ENCODE measurements at regions not wholly inside any gene's neighbourhood (a gene's known extent, or its start where the extent isn't known, plus 50 kb on each side); places are given as distances from the start of the nearest gene placed in this dataset.

DNA sequence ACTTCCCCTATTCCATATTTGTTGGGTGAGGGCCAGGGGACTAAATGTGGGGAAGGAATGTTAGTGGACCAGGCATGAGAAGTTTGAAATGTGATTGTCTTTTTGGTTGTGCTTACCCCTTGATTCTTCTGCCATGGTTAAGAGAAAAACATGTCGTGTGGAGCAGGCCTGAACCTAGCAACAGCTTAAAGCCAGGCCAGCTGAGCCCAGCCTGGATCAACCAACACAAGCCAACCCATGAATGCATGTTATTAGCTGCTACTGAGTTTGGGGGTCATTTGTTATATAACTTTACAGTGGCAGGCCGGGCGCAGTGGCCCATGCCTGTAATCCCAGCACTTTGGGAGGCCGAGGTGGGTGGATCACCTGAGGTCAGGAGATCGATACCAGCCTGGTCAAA lies 52.4 kb upstream of the TRIO start:
- no peak for DNase-seq (ENCODE audit: low read depth in 1 of 2, low spot score in 1 of 2)

DNA sequence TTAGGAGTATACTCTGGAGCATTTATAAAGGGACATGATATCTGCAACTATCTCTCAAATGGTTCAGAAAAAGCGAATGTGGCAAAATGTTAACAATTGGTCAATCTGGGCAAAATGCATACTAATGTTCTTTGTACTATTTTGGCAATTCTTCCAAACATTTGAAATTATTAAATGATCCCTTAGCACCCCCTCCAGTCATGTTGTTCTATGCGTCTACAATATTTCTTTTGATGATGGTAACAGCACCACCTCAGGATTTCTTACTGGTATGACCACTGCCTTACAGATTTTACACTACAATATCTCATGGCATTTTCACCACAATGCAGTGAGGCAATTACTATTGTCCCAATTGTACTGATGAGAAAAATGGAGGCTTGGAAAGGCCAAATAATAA lies 52.9 kb upstream of the TRIO start:
- TF ChIP-seq SPI1 (IDR thresholded peaks at IDR 0.05; ENCODE audit: borderline replicate concordance, low read depth) (no peak), GABPA (IDR thresholded peaks at IDR 0.05; ENCODE audit: low read depth) (no peak), POLR2AphosphoS5 (IDR thresholded peaks at IDR 0.05; ENCODE audit: low read depth) (no peak)
- TF ChIP-seq, protein P1, sequence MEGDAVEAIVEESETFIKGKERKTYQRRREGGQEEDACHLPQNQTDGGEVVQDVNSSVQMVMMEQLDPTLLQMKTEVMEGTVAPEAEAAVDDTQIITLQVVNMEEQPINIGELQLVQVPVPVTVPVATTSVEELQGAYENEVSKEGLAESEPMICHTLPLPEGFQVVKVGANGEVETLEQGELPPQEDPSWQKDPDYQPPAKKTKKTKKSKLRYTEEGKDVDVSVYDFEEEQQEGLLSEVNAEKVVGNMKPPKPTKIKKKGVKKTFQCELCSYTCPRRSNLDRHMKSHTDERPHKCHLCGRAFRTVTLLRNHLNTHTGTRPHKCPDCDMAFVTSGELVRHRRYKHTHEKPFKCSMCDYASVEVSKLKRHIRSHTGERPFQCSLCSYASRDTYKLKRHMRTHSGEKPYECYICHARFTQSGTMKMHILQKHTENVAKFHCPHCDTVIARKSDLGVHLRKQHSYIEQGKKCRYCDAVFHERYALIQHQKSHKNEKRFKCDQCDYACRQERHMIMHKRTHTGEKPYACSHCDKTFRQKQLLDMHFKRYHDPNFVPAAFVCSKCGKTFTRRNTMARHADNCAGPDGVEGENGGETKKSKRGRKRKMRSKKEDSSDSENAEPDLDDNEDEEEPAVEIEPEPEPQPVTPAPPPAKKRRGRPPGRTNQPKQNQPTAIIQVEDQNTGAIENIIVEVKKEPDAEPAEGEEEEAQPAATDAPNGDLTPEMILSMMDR (IDR thresholded peaks at IDR 0.05; ENCODE audit: insufficient read depth, low read length) = no peak
- TF ChIP-seq, protein P2, sequence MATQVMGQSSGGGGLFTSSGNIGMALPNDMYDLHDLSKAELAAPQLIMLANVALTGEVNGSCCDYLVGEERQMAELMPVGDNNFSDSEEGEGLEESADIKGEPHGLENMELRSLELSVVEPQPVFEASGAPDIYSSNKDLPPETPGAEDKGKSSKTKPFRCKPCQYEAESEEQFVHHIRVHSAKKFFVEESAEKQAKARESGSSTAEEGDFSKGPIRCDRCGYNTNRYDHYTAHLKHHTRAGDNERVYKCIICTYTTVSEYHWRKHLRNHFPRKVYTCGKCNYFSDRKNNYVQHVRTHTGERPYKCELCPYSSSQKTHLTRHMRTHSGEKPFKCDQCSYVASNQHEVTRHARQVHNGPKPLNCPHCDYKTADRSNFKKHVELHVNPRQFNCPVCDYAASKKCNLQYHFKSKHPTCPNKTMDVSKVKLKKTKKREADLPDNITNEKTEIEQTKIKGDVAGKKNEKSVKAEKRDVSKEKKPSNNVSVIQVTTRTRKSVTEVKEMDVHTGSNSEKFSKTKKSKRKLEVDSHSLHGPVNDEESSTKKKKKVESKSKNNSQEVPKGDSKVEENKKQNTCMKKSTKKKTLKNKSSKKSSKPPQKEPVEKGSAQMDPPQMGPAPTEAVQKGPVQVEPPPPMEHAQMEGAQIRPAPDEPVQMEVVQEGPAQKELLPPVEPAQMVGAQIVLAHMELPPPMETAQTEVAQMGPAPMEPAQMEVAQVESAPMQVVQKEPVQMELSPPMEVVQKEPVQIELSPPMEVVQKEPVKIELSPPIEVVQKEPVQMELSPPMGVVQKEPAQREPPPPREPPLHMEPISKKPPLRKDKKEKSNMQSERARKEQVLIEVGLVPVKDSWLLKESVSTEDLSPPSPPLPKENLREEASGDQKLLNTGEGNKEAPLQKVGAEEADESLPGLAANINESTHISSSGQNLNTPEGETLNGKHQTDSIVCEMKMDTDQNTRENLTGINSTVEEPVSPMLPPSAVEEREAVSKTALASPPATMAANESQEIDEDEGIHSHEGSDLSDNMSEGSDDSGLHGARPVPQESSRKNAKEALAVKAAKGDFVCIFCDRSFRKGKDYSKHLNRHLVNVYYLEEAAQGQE (IDR thresholded peaks at IDR 0.05; ENCODE audit: insufficient replicate concordance, low read depth) = no peak
- no peak overlapping the region for H3K27ac ChIP-seq (replicated peaks)
- no peak overlapping the region for H3K4me3 ChIP-seq (replicated peaks; ENCODE audit: insufficient read depth, low read length)
- no peaks in the 10 kb centered on the region for H3K27me3 ChIP-seq (ENCODE audit: insufficient read depth, poor library complexity, severe bottlenecking)
- no peak for DNase-seq (ENCODE audit: low read depth in 1 of 2, low spot score in 1 of 2)

More for the DNA sequence above, 52.4 kb upstream of the TRIO start:
- TF ChIP-seq, protein P1 (IDR thresholded peaks at IDR 0.05; ENCODE audit: insufficient read depth, low read length) = no peak
- TF ChIP-seq GABPA (IDR thresholded peaks at IDR 0.05; ENCODE audit: low read depth) (no peak), SPI1 (IDR thresholded peaks at IDR 0.05; ENCODE audit: borderline replicate concordance, low read depth) (no peak), POLR2AphosphoS5 (IDR thresholded peaks at IDR 0.05; ENCODE audit: low read depth) (no peak)
- TF ChIP-seq, protein P2 (IDR thresholded peaks at IDR 0.05; ENCODE audit: insufficient replicate concordance, low read depth) = no peak
- no peak overlapping the region for H3K4me3 ChIP-seq (replicated peaks; ENCODE audit: insufficient read depth, low read length)
- no peak overlapping the region for H3K27ac ChIP-seq (replicated peaks)
- no peaks in the 10 kb centered on the region for H3K27me3 ChIP-seq (ENCODE audit: insufficient read depth, poor library complexity, severe bottlenecking)

DNA sequence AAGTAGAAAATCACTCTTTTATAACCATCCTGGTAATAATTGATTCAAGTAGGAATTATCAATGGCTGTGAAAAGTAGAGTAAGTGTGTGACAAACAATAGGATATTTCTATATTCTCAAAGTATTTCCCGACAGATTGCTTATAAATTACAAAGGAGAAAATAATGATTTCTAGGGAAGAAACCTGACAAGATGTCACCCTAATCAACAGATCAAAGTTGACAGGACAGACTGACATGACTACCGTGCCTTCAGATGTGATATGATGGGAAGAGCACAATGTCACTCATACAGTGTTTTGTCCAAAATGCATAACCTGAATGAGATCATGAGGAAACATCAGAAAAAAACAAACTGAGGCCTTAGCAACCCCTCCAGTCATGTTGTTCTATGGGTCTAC lies 53.9 kb upstream of the TRIO start:
- Histone ChIP-seq H3K27ac (replicated peaks) (no peak overlapping the region), H3K27me3 (ENCODE audit: insufficient read depth, poor library complexity, severe bottlenecking) (no peaks in the 10 kb centered on the region), H3K4me3 (replicated peaks; ENCODE audit: insufficient read depth, low read length) (no peak overlapping the region)
- TF ChIP-seq, protein P2 (IDR thresholded peaks at IDR 0.05; ENCODE audit: insufficient replicate concordance, low read depth) = no peak
- TF ChIP-seq POLR2AphosphoS5 (IDR thresholded peaks at IDR 0.05; ENCODE audit: low read depth) = no peak
- TF ChIP-seq GABPA (IDR thresholded peaks at IDR 0.05; ENCODE audit: low read depth) = no peak
- TF ChIP-seq, protein P1 (IDR thresholded peaks at IDR 0.05; ENCODE audit: insufficient read depth, low read length) = no peak
- no peak for TF ChIP-seq SPI1 (IDR thresholded peaks at IDR 0.05; ENCODE audit: borderline replicate concordance, low read depth)
- DNase-seq (ENCODE audit: low read depth in 1 of 2, low spot score in 1 of 2) = no peak

All from HL-60 (cell line).